ENCODE measurements at regions not wholly inside any gene's neighbourhood (a gene's known extent, or its start where the extent isn't known, plus 50 kb on each side); places are given as distances from the start of the nearest gene placed in this dataset.

DNA sequence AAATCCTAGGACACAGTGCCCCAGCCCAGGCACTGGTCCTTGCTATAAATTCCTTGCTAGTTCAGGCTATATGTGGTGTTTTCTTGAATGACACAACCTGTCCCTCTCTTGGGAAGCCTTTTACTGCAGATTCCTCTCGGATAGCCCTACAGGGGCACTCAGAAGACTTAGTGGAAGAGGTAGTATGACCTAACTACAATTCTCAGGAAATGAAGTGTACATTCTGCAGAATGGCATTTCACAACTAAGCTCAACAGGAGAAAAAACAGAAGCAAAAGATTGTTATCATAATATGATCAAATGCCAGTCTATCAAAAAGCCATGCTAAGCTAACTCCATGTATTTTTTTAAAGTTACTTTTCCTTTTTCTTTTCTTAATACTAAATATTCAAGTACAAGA is 66.3 kb upstream of the FBXL4 start:
- TF ChIP-seq PPARA (CRISPR knock-in tag; IDR thresholded peaks at IDR 0.05; ENCODE audit: borderline replicate concordance) (no peak), ISL1 (CRISPR knock-in tag; IDR thresholded peaks at IDR 0.05) (peak; percentile 58)
- peak; percentile 52 for ATAC-seq

DNA sequence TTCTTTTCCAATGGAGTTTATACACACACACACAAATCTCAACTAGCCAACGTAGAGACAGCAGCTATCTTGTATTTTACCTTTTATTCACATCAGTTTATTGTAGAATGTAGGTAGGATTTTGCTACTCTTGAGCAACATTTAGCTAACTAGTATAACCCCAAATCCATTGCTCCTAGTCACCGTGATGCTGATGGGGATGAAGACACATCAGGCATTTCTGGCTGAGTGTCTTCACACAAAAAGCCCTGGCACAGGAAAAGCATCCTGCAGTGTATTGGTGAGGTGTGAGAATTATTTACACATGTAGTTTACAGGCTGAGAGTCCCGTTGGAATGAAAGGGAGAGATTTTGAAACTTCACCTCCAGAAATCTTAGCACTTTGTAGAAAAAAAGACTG is 65.9 kb upstream of the FBXL4 start:
- ATAC-seq: no peak; the same call in 2 of the 3 replicates
- TF ChIP-seq, protein P1, sequence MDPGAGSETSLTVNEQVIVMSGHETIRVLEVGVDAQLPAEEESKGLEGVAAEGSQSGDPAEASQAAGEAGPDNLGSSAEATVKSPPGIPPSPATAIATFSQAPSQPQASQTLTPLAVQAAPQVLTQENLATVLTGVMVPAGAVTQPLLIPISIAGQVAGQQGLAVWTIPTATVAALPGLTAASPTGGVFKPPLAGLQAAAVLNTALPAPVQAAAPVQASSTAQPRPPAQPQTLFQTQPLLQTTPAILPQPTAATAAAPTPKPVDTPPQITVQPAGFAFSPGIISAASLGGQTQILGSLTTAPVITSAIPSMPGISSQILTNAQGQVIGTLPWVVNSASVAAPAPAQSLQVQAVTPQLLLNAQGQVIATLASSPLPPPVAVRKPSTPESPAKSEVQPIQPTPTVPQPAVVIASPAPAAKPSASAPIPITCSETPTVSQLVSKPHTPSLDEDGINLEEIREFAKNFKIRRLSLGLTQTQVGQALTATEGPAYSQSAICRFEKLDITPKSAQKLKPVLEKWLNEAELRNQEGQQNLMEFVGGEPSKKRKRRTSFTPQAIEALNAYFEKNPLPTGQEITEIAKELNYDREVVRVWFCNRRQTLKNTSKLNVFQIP (CRISPR knock-in tag; IDR thresholded peaks at IDR 0.05; ENCODE audit: borderline replicate concordance, low read depth): no peak
- no peak for TF ChIP-seq GLIS3 (CRISPR knock-in tag; IDR thresholded peaks at IDR 0.05)

DNA sequence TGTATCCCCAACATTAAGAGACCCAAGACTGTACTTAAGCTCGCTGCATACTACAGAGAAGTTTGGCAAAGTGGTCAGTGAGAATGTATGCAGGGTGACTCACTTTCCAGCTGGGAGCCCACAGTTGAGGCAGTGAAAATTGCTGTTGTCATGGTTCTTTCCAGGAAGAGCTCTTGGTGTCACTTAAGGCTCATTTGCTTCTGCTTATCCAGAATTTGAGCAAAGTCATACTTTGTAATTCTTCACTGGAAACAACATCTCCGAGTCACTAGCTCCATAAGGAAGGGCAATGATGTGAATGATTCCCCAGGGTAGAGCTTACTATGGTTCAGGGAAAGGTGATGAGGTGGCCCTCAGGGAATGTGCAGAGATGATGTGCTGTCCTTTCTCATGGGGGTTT is 65.4 kb upstream of the FBXL4 start:
- ATAC-seq: peak; percentile 96
- TF ChIP-seq ZFP3 (CRISPR knock-in tag; IDR thresholded peaks at IDR 0.05): 0 out of 2 replicates have a peak, but pooled peaks have one; percentile 22
- TF ChIP-seq ZC3H10 (CRISPR knock-in tag; IDR thresholded peaks at IDR 0.05): no peak
- peak; percentile 31; the same call in 1 of the 2 replicates for TF ChIP-seq ISL1 (CRISPR knock-in tag; IDR thresholded peaks at IDR 0.05)

DNA sequence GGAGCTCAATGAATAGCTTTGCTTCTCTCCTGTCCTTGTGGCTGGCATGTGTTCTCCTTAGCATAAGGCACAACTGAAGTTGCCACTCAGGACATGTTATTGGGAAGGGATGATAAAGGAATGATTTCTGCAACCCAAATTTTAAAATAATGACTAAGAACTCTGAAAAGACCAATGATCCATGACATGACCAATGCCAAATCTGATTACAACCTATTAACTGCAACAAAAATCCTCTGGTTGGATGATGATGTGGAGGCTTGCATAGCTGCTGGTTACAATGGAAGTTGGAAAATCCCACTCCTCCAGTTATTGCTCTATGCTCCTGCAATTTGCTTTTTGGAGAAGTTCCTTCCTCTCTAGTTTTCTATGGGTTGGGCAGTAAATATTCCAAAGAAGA is 63.4 kb upstream of the FBXL4 start:
- TF ChIP-seq, protein P2, sequence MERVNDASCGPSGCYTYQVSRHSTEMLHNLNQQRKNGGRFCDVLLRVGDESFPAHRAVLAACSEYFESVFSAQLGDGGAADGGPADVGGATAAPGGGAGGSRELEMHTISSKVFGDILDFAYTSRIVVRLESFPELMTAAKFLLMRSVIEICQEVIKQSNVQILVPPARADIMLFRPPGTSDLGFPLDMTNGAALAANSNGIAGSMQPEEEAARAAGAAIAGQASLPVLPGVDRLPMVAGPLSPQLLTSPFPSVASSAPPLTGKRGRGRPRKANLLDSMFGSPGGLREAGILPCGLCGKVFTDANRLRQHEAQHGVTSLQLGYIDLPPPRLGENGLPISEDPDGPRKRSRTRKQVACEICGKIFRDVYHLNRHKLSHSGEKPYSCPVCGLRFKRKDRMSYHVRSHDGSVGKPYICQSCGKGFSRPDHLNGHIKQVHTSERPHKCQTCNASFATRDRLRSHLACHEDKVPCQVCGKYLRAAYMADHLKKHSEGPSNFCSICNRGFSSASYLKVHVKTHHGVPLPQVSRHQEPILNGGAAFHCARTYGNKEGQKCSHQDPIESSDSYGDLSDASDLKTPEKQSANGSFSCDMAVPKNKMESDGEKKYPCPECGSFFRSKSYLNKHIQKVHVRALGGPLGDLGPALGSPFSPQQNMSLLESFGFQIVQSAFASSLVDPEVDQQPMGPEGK (CRISPR knock-in tag; IDR thresholded peaks at IDR 0.05; ENCODE audit: borderline replicate concordance): no peak
- TF ChIP-seq, protein P1 (CRISPR knock-in tag; IDR thresholded peaks at IDR 0.05; ENCODE audit: borderline replicate concordance, low read depth): no peak
- no peak for TF ChIP-seq ZNF565 (CRISPR knock-in tag; conservative IDR thresholded peaks at IDR 0.05; ENCODE audit: low read depth)
- no peak for TF ChIP-seq ESRRG (CRISPR knock-in tag; IDR thresholded peaks at IDR 0.05)
- no peak for TF ChIP-seq RARB (CRISPR knock-in tag; IDR thresholded peaks at IDR 0.05)
- TF ChIP-seq ZC3H10 (CRISPR knock-in tag; IDR thresholded peaks at IDR 0.05): no peak
- TF ChIP-seq ARNTL (CRISPR knock-in tag; IDR thresholded peaks at IDR 0.05; ENCODE audit: borderline replicate concordance, low read depth): no peak
- no peak for TF ChIP-seq GLIS3 (CRISPR knock-in tag; IDR thresholded peaks at IDR 0.05)
- no peak for TF ChIP-seq SNAI2 (CRISPR knock-in tag; IDR thresholded peaks at IDR 0.05)
- TF ChIP-seq ZFP3 (CRISPR knock-in tag; IDR thresholded peaks at IDR 0.05): no peak
- TF ChIP-seq, protein P3, sequence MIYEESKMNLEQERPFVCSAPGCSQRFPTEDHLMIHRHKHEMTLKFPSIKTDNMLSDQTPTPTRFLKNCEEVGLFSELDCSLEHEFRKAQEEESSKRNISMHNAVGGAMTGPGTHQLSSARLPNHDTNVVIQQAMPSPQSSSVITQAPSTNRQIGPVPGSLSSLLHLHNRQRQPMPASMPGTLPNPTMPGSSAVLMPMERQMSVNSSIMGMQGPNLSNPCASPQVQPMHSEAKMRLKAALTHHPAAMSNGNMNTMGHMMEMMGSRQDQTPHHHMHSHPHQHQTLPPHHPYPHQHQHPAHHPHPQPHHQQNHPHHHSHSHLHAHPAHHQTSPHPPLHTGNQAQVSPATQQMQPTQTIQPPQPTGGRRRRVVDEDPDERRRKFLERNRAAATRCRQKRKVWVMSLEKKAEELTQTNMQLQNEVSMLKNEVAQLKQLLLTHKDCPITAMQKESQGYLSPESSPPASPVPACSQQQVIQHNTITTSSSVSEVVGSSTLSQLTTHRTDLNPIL (CRISPR knock-in tag; IDR thresholded peaks at IDR 0.05; ENCODE audit: low read depth): no peak
- no peak for TF ChIP-seq OSR1 (CRISPR knock-in tag; IDR thresholded peaks at IDR 0.05)
- no peak for TF ChIP-seq ZNF8 (CRISPR knock-in tag; IDR thresholded peaks at IDR 0.05)
- TF ChIP-seq CSDC2 (CRISPR knock-in tag; IDR thresholded peaks at IDR 0.05): no peak
- TF ChIP-seq ZNF70 (CRISPR knock-in tag; IDR thresholded peaks at IDR 0.05): no peak
- no peak for TF ChIP-seq TCF4 (CRISPR knock-in tag; IDR thresholded peaks at IDR 0.05; ENCODE audit: borderline replicate concordance)
- no peak for TF ChIP-seq PPARA (CRISPR knock-in tag; IDR thresholded peaks at IDR 0.05; ENCODE audit: borderline replicate concordance)
- no peak for TF ChIP-seq ZFP30 (CRISPR knock-in tag; IDR thresholded peaks at IDR 0.05)
- TF ChIP-seq, protein P4, sequence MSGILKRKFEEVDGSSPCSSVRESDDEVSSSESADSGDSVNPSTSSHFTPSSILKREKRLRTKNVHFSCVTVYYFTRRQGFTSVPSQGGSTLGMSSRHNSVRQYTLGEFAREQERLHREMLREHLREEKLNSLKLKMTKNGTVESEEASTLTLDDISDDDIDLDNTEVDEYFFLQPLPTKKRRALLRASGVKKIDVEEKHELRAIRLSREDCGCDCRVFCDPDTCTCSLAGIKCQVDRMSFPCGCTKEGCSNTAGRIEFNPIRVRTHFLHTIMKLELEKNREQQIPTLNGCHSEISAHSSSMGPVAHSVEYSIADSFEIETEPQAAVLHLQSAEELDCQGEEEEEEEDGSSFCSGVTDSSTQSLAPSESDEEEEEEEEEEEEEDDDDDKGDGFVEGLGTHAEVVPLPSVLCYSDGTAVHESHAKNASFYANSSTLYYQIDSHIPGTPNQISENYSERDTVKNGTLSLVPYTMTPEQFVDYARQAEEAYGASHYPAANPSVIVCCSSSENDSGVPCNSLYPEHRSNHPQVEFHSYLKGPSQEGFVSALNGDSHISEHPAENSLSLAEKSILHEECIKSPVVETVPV (CRISPR knock-in tag; IDR thresholded peaks at IDR 0.05): no peak
- ATAC-seq: no peak

Data from SK-N-SH treated with all-trans-retinoic acid at 6 μM for 48 hours (cell line).